K562 (cell line): ENCODE measurements at regions not wholly inside any gene's neighbourhood (a gene's known extent, or its start where the extent isn't known, plus 50 kb on each side); places are given as distances from the start of the nearest gene placed in this dataset.
A peak's percentile ranks its signal among the peaks of the same experiment; 100 is the strongest.

Source experiments
- ATAC-seq: fragments of 200-7000 bp; cut with Tn5 transposase; 3 replicates; pipeline ENCODE4 v1.9.1; 2020; ENCODE audit warnings: moderate library complexity
- BruUV-seq: library from RNA; stranded (reverse); fragments of 400-500 nt; replicated peaks from 2 replicates; lab custom pipeline; 2021; lab: Mats Ljungman, UMichigan
- CTCF ChIA-PET: fragments of 300-600 bp; formaldehyde crosslinking; extraction: SDS; loops from one replicate; lab custom pipeline; 2021; ENCODE audit warnings: low intra/inter-chr PET ratio; lab: Yijun Ruan, JAX
- POLR2A ChIA-PET: fragments of 300-600, 350-650 bp; sonication (Branson Sonifier 250); formaldehyde crosslinking; extraction: SDS; loops from one replicate; lab custom pipeline; 2021; ENCODE audit warnings: antibody characterized with exemption, inconsistent platforms; lab: Yijun Ruan, JAX
- DNase-seq, 4 experiments: peaks; one replicate each; pipeline versions ENCODE4 v3.0.0 to v3.0.0-alpha.2; 2011 to 2018; ENCODE audit warnings: low spot score in 3 of 4, mixed read lengths in 3 of 4; ENCODE audit errors: extremely low read depth in 1 of 4
- FAIRE-seq: peaks from 2 replicates; lab custom pipeline; 2011; peaks lifted over from hg19 to GRCh38; lab: Jason Lieb, UNC
- H2AFZ ChIP-seq: 2 replicates; pipeline ENCODE4 v1.6.0; 2011; ENCODE audit warnings: low read depth, low read length, control low read depth, inconsistent platforms
- H3K27ac ChIP-seq: fragments of 200-600 bp; 3 replicates; pipeline ENCODE4 v1.8.0; 2011; ENCODE audit warnings: low read depth, mild to moderate bottlenecking, control low read depth, inconsistent platforms, low read length, moderate library complexity, mixed read lengths; ENCODE audit errors: extremely low read depth
- H3K27me3 ChIP-seq, 2 experiments: fragments of 300-600 bp in 1 of 2; 2 replicates in 1 of 2; 3 replicates in 1 of 2; pipeline versions ENCODE4 v1.6.0 to v1.8.0; 2011; ENCODE audit warnings: inconsistent platforms in 2 of 2, low read length in 2 of 2, mild to moderate bottlenecking in 1 of 2, mixed read lengths in 1 of 2, moderate library complexity in 1 of 2; ENCODE audit not compliant: control insufficient read depth in 2 of 2, insufficient read depth in 2 of 2
- H3K36me3 ChIP-seq: fragments of 300-600 bp; 3 replicates; pipeline ENCODE4 v1.8.0; 2011; ENCODE audit warnings: mild to moderate bottlenecking, low read length, inconsistent platforms; ENCODE audit not compliant: control insufficient read depth, insufficient read depth
- H3K4me1 ChIP-seq, 2 experiments: fragments of 200-600 bp in 1 of 2; replicated peaks in 1 of 2; 2 replicates in 1 of 2; 3 replicates in 1 of 2; pipeline versions ENCODE4 v1.5.1 to v1.8.0; 2011; ENCODE audit warnings: inconsistent platforms in 2 of 2, low read length in 2 of 2, mild to moderate bottlenecking in 1 of 2, mixed read lengths in 1 of 2, moderate library complexity in 1 of 2; ENCODE audit not compliant: control insufficient read depth in 2 of 2, insufficient read depth in 2 of 2
- H3K4me2 ChIP-seq: 2 replicates; pipeline ENCODE4 v1.6.1; 2011; ENCODE audit warnings: low read length, control low read depth, inconsistent platforms, mixed read lengths; ENCODE audit not compliant: insufficient read depth
- H3K4me3 ChIP-seq: fragments of 200-600 bp; sonication (generic), shearing (Covaris generic); 2 replicates; pipeline ENCODE4 v1.5.1; 2016; ENCODE audit warnings: control low read depth, inconsistent platforms
- H3K79me2 ChIP-seq: fragments of 200-600 bp; 3 replicates; pipeline ENCODE4 v1.8.0; 2011; ENCODE audit warnings: low read length, inconsistent platforms; ENCODE audit not compliant: control insufficient read depth, insufficient read depth
- H3K9ac ChIP-seq, 2 experiments: 2 replicates each; pipeline versions ENCODE4 v1.6.0 to v1.6.1; 2011; ENCODE audit warnings: low read depth in 2 of 2, low read length in 2 of 2, control low read depth in 1 of 2, inconsistent platforms in 1 of 2, mild to moderate bottlenecking in 1 of 2, mixed read lengths in 1 of 2; ENCODE audit not compliant: insufficient read depth in 1 of 2
- H3K9me1 ChIP-seq: one replicate; pipeline ENCODE4 v1.6.0; 2011; ENCODE audit warnings: inconsistent platforms, mild to moderate bottlenecking, low read length, moderate library complexity; ENCODE audit not compliant: control insufficient read depth, insufficient read depth
- H3K9me3 ChIP-seq: replicated peaks from 2 replicates; pipeline ENCODE4 v1.5.1; 2011; ENCODE audit warnings: low read depth, low read length, inconsistent platforms; ENCODE audit not compliant: control insufficient read depth, insufficient read depth
- H4K20me1 ChIP-seq: replicated peaks from 2 replicates; pipeline ENCODE4 v1.6.1; 2011; ENCODE audit warnings: low read length, inconsistent platforms, mixed read lengths; ENCODE audit not compliant: control insufficient read depth, insufficient read depth
- BRCA1 ChIP-seq, 2 experiments: fragments of 450-650 bp in 1 of 2; sonication (generic) in 1 of 2; formaldehyde crosslinking in 1 of 2; IDR thresholded peaks; 2 replicates each; pipeline versions ENCODE4 v1.5.0 to v1.6.1; 2017 to 2020; ENCODE audit warnings: mild to moderate bottlenecking in 1 of 2, missing genetic modification reagents in 1 of 2
- CBX3 ChIP-seq, 2 experiments: IDR thresholded peaks; 1 replicate in 1 of 2; 2 replicates in 1 of 2; pipeline ENCODE4 v1.6.1; 2012; ENCODE audit warnings: inconsistent platforms in 2 of 2, low read length in 2 of 2, borderline replicate concordance in 1 of 2, control low read depth in 1 of 2
- CREB5 ChIP-seq: fragments of 250-450 bp; sonication (Bioruptor Pico); IDR thresholded peaks from 2 replicates; pipeline ENCODE4 v1.5.0; 2020; ENCODE audit warnings: mild to moderate bottlenecking
- CREM ChIP-seq: IDR thresholded peaks from 2 replicates; pipeline ENCODE4 v1.6.1; 2014; ENCODE audit warnings: antibody characterized with exemption, low read depth
- HMG20B ChIP-seq: fragments of 250-450 bp; sonication (Bioruptor Pico); IDR thresholded peaks from 2 replicates; pipeline ENCODE4 v1.5.0; 2021; ENCODE audit warnings: mild to moderate bottlenecking
- MCM2 ChIP-seq: fragments of 450-650 bp; IDR thresholded peaks from 2 replicates; pipeline ENCODE4 v1.6.1; 2017; ENCODE audit warnings: low read depth, mild to moderate bottlenecking
- MXI1 ChIP-seq: IDR thresholded peaks from 2 replicates; pipeline ENCODE4 v1.6.1; 2011; ENCODE audit warnings: low read depth, mild to moderate bottlenecking, improper control_type of control experiment, low read length
- RFX1 ChIP-seq: fragments of 450-650 bp; IDR thresholded peaks from 2 replicates; pipeline ENCODE4 v1.6.1; 2016; ENCODE audit warnings: mild to moderate bottlenecking, moderate library complexity
- SIRT6 ChIP-seq: IDR thresholded peaks from one replicate; pipeline ENCODE4 v1.6.1; 2012; ENCODE audit warnings: low read depth, mild to moderate bottlenecking, control low read depth, inconsistent platforms, low read length, moderate library complexity
- SP2 ChIP-seq: IDR thresholded peaks from 2 replicates; pipeline ENCODE4 v1.6.1; 2011; ENCODE audit warnings: mild to moderate bottlenecking, low read depth, low read length, moderate library complexity; ENCODE audit not compliant: poor library complexity, severe bottlenecking; ENCODE audit errors: extremely low read depth
- SRF ChIP-seq, 2 experiments: fragments of 250-450, 450-650 bp in 1 of 2; sonication (Bioruptor Pico) in 1 of 2; sonication (generic) in 1 of 2; formaldehyde crosslinking; IDR thresholded peaks; 2 replicates each; pipeline versions ENCODE4 v1.5.0 to v1.5.1; 2020 to 2022; ENCODE audit warnings: mild to moderate bottlenecking in 1 of 2, missing genetic modification reagents in 1 of 2
- TCFL5 ChIP-seq: fragments of 250-450 bp; sonication (Bioruptor Pico); conservative IDR thresholded peaks from 2 replicates; pipeline ENCODE4 v1.6.1; 2021; ENCODE audit warnings: mild to moderate bottlenecking, moderate library complexity, matching md5 sums
- ZNF121 ChIP-seq: sonication (generic); formaldehyde crosslinking; conservative IDR thresholded peaks from 2 replicates; pipeline ENCODE4 v1.8.0; 2022; ENCODE audit warnings: missing genetic modification reagents
- ZNF124 ChIP-seq: sonication (generic); formaldehyde crosslinking; IDR thresholded peaks from 2 replicates; pipeline ENCODE4 v1.8.1; 2022; ENCODE audit warnings: missing genetic modification reagents
- ZNF134 ChIP-seq: fragments of 250-450 bp; sonication (Bioruptor Pico); conservative IDR thresholded peaks from 2 replicates; pipeline ENCODE4 v1.4.0; 2020
- ZNF282 ChIP-seq: sonication (generic); formaldehyde crosslinking; IDR thresholded peaks from 2 replicates; pipeline ENCODE4 v1.8.1; 2023; ENCODE audit warnings: missing genetic modification reagents
- ZNF695 ChIP-seq: fragments of 450-650 bp; formaldehyde crosslinking; IDR thresholded peaks from 2 replicates; pipeline ENCODE4 v1.4.0; 2020; ENCODE audit warnings: mild to moderate bottlenecking, moderate library complexity
- WGBS: fragments of 100-300 bp; shearing (Covaris generic); methylation state at CpG from one replicate; pipeline ENCODE4 v1.1.6; 2016; ENCODE audit warnings: low coverage, mixed read lengths; ENCODE audit not compliant: insufficient coverage; ENCODE audit errors: missing lambda C conversion rate; 5-methylcytosine and 5-hydroxymethylcytosine counted together
- in situ Hi-C: fragments of 300-500 bp; cut with MboI; formaldehyde crosslinking; loops from 4 replicates; pipeline ENCODE4 v1.15.0; 2018; ENCODE audit warnings: inconsistent platforms, mixed read lengths
- intact Hi-C: fragments of 100-400 bp; cut with micrococcal nuclease; formaldehyde crosslinking; loops from 2 replicates; pipeline ENCODE4 v1.14.2; 2022
- TF ChIP-seq, protein P1 (sequence below): fragments of 250-450 bp; sonication (Bioruptor Pico); IDR thresholded peaks from 2 replicates; pipeline ENCODE4 v1.4.0; 2020; ENCODE audit warnings: borderline replicate concordance

- H3K36me3 ChIP-seq: no peaks in the 10 kb centered on the region
- no peaks in the 10 kb centered on the region for H3K79me2 ChIP-seq
- no peak overlapping the region for H3K27ac ChIP-seq
- 0% methylated on average over 3 of the region's 3 CpGs for WGBS
- H3K9me3 ChIP-seq: no peaks in the 10 kb centered on the region
- CTCF ChIA-PET: no interaction called here
- no peaks in the 10 kb centered on the region for H3K27me3 ChIP-seq
- in situ Hi-C loops (no loop called here), intact Hi-C loops (no loop called here)
- no peaks in the 10 kb centered on the region for H3K4me1 ChIP-seq
- FAIRE-seq (no peak), DNase-seq (peak in 1 of 4 experiments; percentile 1), ATAC-seq (no peak)
- no peaks in the 10 kb centered on the region for H3K9me1 ChIP-seq
- no TSS peak for BruUV-seq
- no peaks in the 10 kb centered on the region for H4K20me1 ChIP-seq
- H2AFZ ChIP-seq: no peak overlapping the region
- H3K4me2 ChIP-seq: no peak overlapping the region
- H3K9ac ChIP-seq: no peak overlapping the region
- no peak overlapping the region for H3K4me3 ChIP-seq
- POLR2A ChIA-PET: no interaction called here
- no peak for TF ChIP-seq MXI1
- TF ChIP-seq HMG20B (CRISPR knock-in tag): no peak
- TF ChIP-seq ZNF121: no peak
- TF ChIP-seq ZNF124 (CRISPR knock-in tag): no peak
- no peak for TF ChIP-seq CREB5 (CRISPR knock-in tag)
- no peak for TF ChIP-seq MCM2
- TF ChIP-seq CBX3 (IDR thresholded peaks at IDR 0.05; ENCODE audit: borderline replicate concordance in 1 of 2, low read length in 2 of 2): no peak
- TF ChIP-seq SIRT6: no peak
- TF ChIP-seq, protein P1, sequence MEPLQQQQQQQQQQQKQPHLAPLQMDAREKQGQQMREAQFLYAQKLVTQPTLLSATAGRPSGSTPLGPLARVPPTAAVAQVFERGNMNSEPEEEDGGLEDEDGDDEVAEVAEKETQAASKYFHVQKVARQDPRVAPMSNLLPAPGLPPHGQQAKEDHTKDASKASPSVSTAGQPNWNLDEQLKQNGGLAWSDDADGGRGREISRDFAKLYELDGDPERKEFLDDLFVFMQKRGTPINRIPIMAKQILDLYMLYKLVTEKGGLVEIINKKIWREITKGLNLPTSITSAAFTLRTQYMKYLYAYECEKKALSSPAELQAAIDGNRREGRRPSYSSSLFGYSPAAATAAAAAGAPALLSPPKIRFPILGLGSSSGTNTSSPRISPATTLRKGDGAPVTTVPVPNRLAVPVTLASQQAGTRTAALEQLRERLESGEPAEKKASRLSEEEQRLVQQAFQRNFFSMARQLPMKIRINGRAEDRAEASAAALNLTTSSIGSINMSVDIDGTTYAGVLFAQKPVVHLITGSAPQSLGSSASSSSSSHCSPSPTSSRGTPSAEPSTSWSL (CRISPR knock-in tag): no peak
- TF ChIP-seq SP2: no peak
- no peak for TF ChIP-seq RFX1
- TF ChIP-seq TCFL5 (CRISPR knock-in tag): no peak
- no peak for TF ChIP-seq ZNF134
- no peak for TF ChIP-seq ZNF695 (CRISPR knock-in tag)
- TF ChIP-seq CREM: no peak
- TF ChIP-seq ZNF282 (CRISPR knock-in tag): no peak
- no peak for TF ChIP-seq BRCA1 (IDR thresholded peaks at IDR 0.05)
- TF ChIP-seq BRCA1 (CRISPR knock-in tag; IDR thresholded peaks at IDR 0.05): no peak
- no peak for TF ChIP-seq SRF (CRISPR knock-in tag; IDR thresholded peaks at IDR 0.05)
These were observed 1323.2 kb downstream of the AMY1C start for GRCh38 chr1:105072850-105073249.
